ENCODE measurements at regions not wholly inside any gene's neighbourhood (a gene's known extent, or its start where the extent isn't known, plus 50 kb on each side); places are given as distances from the start of the nearest gene placed in this dataset.

DNA sequence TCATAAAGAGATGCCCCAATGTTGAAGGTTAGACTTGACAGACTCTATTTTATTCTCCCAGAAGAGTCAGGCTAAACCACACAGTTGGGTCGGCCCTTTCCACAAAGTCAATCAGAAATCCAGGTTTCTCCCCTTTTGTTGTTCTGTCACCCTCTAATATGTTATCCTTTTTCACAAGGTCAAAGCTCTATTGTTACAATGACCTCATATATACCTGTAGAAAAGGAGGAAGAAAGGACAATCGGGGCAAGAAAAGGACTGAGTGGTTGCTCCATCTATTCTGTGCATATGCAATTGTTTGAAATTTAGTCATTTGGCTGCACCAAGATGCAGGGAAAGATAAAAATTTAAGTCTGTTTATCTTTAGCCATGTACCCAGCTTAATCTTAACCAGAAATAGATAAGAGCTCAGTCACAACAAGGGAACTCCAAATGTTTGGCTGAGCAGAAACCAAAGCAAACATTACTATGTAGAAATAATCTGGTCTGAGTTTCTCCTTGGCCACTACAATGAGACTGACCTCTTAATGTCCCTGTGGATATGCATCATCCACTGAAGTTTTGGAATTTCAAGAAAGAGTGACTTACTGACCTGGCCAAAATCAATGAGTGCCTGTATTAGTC is 503.7 kb downstream of the GALC start:
- no peak for DNase-seq (ENCODE audit: low read depth)
- TF ChIP-seq, protein P1, sequence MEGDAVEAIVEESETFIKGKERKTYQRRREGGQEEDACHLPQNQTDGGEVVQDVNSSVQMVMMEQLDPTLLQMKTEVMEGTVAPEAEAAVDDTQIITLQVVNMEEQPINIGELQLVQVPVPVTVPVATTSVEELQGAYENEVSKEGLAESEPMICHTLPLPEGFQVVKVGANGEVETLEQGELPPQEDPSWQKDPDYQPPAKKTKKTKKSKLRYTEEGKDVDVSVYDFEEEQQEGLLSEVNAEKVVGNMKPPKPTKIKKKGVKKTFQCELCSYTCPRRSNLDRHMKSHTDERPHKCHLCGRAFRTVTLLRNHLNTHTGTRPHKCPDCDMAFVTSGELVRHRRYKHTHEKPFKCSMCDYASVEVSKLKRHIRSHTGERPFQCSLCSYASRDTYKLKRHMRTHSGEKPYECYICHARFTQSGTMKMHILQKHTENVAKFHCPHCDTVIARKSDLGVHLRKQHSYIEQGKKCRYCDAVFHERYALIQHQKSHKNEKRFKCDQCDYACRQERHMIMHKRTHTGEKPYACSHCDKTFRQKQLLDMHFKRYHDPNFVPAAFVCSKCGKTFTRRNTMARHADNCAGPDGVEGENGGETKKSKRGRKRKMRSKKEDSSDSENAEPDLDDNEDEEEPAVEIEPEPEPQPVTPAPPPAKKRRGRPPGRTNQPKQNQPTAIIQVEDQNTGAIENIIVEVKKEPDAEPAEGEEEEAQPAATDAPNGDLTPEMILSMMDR (conservative IDR thresholded peaks at IDR 0.05; ENCODE audit: low read depth, low read length) = no peak

DNA sequence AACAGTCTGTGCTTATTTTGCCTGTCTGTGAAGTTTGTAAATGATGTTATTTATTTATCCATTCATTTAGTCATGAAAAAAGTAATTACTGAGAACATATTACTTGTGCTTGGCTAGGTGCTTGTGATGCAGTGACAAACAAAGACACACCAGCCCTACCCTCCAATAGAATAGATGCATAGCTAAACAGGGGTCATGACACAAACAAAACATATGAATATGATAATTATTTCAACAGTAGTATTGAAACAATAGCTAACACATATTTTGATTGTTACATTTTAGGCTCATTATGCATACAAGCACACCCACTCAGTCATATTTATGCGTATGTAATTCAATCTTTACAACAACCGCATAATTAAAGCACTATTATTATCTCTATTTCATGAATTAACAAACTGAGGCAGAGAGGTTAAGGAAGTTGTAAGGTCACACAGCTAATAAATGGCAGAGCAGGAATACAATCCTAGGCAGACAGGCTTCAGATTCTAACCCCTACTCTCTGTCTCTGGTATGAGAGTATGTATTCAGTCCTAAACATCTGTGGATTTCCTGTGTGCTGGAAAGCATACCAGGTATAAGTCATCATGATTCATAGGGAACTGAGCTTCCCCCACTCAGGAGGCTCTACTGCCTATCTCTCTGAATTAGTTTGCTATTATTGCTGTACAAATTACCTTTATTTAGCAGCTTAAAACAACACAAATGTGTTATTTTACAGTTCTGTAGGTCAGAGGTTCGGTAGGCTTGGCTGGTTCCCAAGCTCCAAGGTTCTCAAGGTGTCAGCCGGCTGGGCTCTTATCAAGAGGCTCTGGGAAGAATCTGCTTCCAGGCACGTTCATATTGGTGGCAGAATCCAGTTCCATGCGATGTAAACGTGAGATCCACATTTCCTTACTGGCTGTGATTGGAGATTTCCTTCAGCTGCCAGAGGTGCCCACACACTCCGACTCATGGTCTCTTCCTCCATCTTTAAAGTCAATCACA is 509.4 kb downstream of the GALC start:
- H3K4me3 ChIP-seq (ENCODE audit: low read length) = no peak overlapping the region
- TF ChIP-seq, protein P1 (conservative IDR thresholded peaks at IDR 0.05; ENCODE audit: low read depth, low read length) = no peak
- no peak for DNase-seq (ENCODE audit: low read depth)

More for the DNA sequence above, 503.7 kb downstream of the GALC start:
- no peak overlapping the region for H3K4me3 ChIP-seq (ENCODE audit: low read length)

DNA sequence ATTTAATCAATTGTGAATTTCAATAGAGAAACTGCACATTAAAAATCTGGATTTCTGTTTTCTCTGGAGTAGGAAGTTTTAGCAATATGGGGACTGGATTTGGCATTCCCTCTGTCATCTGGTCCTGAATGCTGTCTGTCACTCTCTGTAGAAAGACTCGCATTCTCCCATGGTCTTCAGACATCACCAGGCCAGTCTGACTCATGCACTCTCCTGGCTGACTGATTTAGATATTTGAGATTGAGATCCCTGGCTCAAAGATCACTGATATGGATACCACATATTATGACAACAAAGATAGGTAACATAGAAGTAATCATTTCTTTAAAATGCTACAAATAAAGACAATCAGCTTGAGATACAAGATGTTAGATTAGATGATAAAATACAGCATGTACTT is 524.5 kb downstream of the GALC start:
- H3K4me3 ChIP-seq (ENCODE audit: low read length) = no peak overlapping the region
- TF ChIP-seq, protein P1 (conservative IDR thresholded peaks at IDR 0.05; ENCODE audit: low read depth, low read length) = no peak
- DNase-seq (ENCODE audit: low read depth) = no peak

DNA sequence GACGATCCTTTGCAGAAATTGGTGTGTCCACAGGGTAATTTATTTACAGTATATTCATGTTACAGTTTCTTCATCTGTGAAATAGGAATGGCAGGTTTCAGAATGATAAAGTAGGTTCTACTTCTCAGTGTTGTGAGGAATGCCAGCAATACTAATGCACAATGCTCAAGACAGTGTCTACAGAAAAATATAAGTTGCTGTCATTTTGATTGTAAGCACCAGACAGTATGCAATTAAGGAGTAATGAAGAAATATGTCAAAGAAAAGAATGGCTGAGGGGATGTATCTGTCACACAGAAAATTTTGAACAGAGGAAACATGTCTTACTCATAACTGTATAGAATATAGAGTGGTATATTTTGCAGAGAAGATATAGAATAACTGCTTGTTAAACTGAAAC is 525.4 kb downstream of the GALC start:
- H3K4me3 ChIP-seq (ENCODE audit: low read length) = no peak overlapping the region
- TF ChIP-seq, protein P1 (conservative IDR thresholded peaks at IDR 0.05; ENCODE audit: low read depth, low read length) = no peak

DNA sequence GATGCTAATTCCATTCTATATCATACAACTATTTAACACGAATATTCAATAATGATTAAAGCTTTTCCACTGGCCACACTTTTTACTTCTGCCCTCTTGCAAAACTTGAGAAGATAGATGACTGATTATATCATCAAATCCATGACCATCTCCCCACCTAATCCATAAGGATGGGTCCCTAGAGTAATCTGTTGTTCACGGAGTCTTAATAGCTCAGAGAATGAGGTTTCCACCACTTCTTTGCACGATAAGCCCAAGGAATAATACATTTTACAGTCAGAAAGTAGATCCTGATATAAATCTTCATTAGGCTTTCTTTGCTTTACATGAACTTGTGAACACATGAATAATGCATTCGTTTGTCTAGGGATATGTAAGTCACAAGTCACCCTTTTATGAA is 527.2 kb downstream of the GALC start:
- H3K4me3 ChIP-seq (ENCODE audit: low read length) = no peak overlapping the region
- TF ChIP-seq, protein P1 (conservative IDR thresholded peaks at IDR 0.05; ENCODE audit: low read depth, low read length) = no peak
- DNase-seq (ENCODE audit: low read depth) = no peak

More for the DNA sequence above, 525.4 kb downstream of the GALC start:
- no peak for DNase-seq (ENCODE audit: low read depth)

DNA sequence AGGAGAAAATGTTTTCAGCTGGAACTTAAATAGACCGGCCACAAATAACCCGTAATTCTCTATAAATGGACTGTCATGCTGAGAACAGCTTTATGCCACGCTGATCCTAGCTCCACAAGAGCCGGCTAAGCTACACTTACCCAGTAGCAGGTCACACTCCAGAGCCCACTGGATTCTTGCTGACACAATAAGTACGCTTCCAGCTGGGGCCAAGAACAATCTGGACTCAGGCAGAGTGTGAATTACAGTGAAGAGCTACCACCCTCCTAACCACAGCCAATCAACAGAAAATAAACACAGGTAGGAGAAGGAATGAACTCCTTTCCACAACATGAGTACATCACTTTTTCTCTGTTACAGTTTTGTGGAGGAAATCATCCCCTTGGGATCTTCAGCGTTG is 531.3 kb downstream of the GALC start:
- no peak for DNase-seq (ENCODE audit: low read depth)
- H3K4me3 ChIP-seq (ENCODE audit: low read length) = no peak overlapping the region
- TF ChIP-seq, protein P1 (conservative IDR thresholded peaks at IDR 0.05; ENCODE audit: low read depth, low read length) = no peak
